Osteocyte (in vitro differentiated cells): ENCODE measurements at regions not wholly inside any gene's neighbourhood (a gene's known extent, or its start where the extent isn't known, plus 50 kb on each side); places are given as distances from the start of the nearest gene placed in this dataset.

Experiments
- DNase-seq: peaks from one replicate; pipeline ENCODE4 v3.0.0; 2021; ENCODE audit warnings: mixed read lengths; ENCODE audit not compliant: unreplicated experiment; ENCODE audit errors: extremely low spot score
- H3K27ac Mint-ChIP-seq: one replicate; pipeline ENCODE4 v1.8.0; 2021; ENCODE audit warnings: mild to moderate bottlenecking, mixed read lengths; ENCODE audit not compliant: unreplicated experiment
- H3K27me3 Mint-ChIP-seq: one replicate; pipeline ENCODE4 v1.8.0; 2021; ENCODE audit warnings: mixed read lengths; ENCODE audit not compliant: unreplicated experiment
- H3K36me3 Mint-ChIP-seq: one replicate; pipeline ENCODE4 v1.8.0; 2021; ENCODE audit warnings: mixed read lengths; ENCODE audit not compliant: unreplicated experiment
- H3K4me1 Mint-ChIP-seq: one replicate; pipeline ENCODE4 v1.8.0; 2021; ENCODE audit warnings: mixed read lengths; ENCODE audit not compliant: unreplicated experiment
- H3K4me3 Mint-ChIP-seq: one replicate; pipeline ENCODE4 v1.8.0; 2021; ENCODE audit warnings: mild to moderate bottlenecking, moderate library complexity, mixed read lengths; ENCODE audit not compliant: unreplicated experiment
- H3K9me3 Mint-ChIP-seq: one replicate; pipeline ENCODE4 v1.8.0; 2021; ENCODE audit warnings: mixed read lengths; ENCODE audit not compliant: unreplicated experiment
- CTCF ChIP-seq: fragments of 200-600 bp; sonication (generic); IDR thresholded peaks from 2 replicates; pipeline ENCODE4 v1.5.0; 2021; ENCODE audit warnings: antibody characterized with exemption, mild to moderate bottlenecking, moderate library complexity

- Mint-ChIP-seq H3K27ac (no peak overlapping the region), H3K4me1 (peaks cover 4% of the 10 kb centered on the region), H3K4me3 (no peak overlapping the region), H3K9me3 (no peaks in the 10 kb centered on the region), H3K36me3 (peaks cover 5% of the 10 kb centered on the region), H3K27me3 (no peaks in the 10 kb centered on the region)
- TF ChIP-seq CTCF = no peak
- no peak for DNase-seq
Measured at GRCh38 chr18:41545091-41545888, 409.7 kb upstream of the PIK3C3 start.

GRCh38 chr18:41543815-41544214 is 411.2 kb upstream of the PIK3C3 start:
- DNase-seq = no peak
- peaks cover 6% of the 10 kb centered on the region for H3K4me1 Mint-ChIP-seq
- no peaks in the 10 kb centered on the region for H3K27me3 Mint-ChIP-seq
- peaks cover 8% of the 10 kb centered on the region for H3K36me3 Mint-ChIP-seq
- H3K9me3 Mint-ChIP-seq = no peaks in the 10 kb centered on the region
- no peak overlapping the region for H3K4me3 Mint-ChIP-seq
- no peak overlapping the region for H3K27ac Mint-ChIP-seq
- no peak for TF ChIP-seq CTCF

GRCh38 chr18:41540237-41540871 is 414.7 kb upstream of the PIK3C3 start:
- DNase-seq = no peak
- H3K27me3 Mint-ChIP-seq = no peaks in the 10 kb centered on the region
- H3K27ac Mint-ChIP-seq = no peak overlapping the region
- H3K4me1 Mint-ChIP-seq = peaks cover 9% of the 10 kb centered on the region
- no peak for TF ChIP-seq CTCF
- H3K4me3 Mint-ChIP-seq = no peak overlapping the region
- H3K36me3 Mint-ChIP-seq = peaks cover 12% of the 10 kb centered on the region
- H3K9me3 Mint-ChIP-seq = peaks cover 7% of the 10 kb centered on the region

- no peak overlapping the region for H3K27ac Mint-ChIP-seq
- peaks cover 7% of the 10 kb centered on the region for H3K9me3 Mint-ChIP-seq
- H3K4me1 Mint-ChIP-seq = peaks cover 9% of the 10 kb centered on the region
- H3K27me3 Mint-ChIP-seq = no peaks in the 10 kb centered on the region
- DNase-seq = no peak
- TF ChIP-seq CTCF = no peak
- peaks cover 8% of the 10 kb centered on the region for H3K36me3 Mint-ChIP-seq
- no peak overlapping the region for H3K4me3 Mint-ChIP-seq
Measured at GRCh38 chr18:41538751-41539150, 416.3 kb upstream of the PIK3C3 start.

GRCh38 chr18:41537666-41538065 is 417.4 kb upstream of the PIK3C3 start:
- Mint-ChIP-seq H3K36me3 (peaks cover 8% of the 10 kb centered on the region), H3K9me3 (peaks cover 7% of the 10 kb centered on the region), H3K27me3 (no peaks in the 10 kb centered on the region), H3K27ac (no peak overlapping the region), H3K4me3 (no peak overlapping the region), H3K4me1 (peaks cover 14% of the 10 kb centered on the region)
- no peak for DNase-seq
- TF ChIP-seq CTCF = no peak
